Ovary (tissue), 3 donors: ENCODE measurements at regions not wholly inside any gene's neighbourhood (a gene's known extent, or its start where the extent isn't known, plus 50 kb on each side); places are given as distances from the start of the nearest gene placed in this dataset.

Experiments
- EP300 ChIP-seq: sonication (generic); formaldehyde crosslinking; IDR thresholded peaks from one replicate; pipeline ENCODE4 v1.6.1; 2017; ENCODE audit warnings: antibody characterized with exemption
- POLR2A ChIP-seq: fragments of 450-650 bp; IDR thresholded peaks from one replicate; pipeline ENCODE4 v1.6.1; 2017; ENCODE audit warnings: antibody characterized with exemption, mild to moderate bottlenecking, moderate library complexity
- TF ChIP-seq, protein P1 (sequence below), 3 donors: fragments of 450-650 bp in 2 of 3; fragments of 200-600 bp in 1 of 3; IDR thresholded peaks; one replicate each; pipeline versions ENCODE4 v1.5.1 to v1.8.0; 2016 to 2022; ENCODE audit warnings: antibody characterized with exemption in 3 of 3, mild to moderate bottlenecking in 1 of 3
- donor health status: DM: no; HTN: no; CAD: no.

- TF ChIP-seq, protein P1, sequence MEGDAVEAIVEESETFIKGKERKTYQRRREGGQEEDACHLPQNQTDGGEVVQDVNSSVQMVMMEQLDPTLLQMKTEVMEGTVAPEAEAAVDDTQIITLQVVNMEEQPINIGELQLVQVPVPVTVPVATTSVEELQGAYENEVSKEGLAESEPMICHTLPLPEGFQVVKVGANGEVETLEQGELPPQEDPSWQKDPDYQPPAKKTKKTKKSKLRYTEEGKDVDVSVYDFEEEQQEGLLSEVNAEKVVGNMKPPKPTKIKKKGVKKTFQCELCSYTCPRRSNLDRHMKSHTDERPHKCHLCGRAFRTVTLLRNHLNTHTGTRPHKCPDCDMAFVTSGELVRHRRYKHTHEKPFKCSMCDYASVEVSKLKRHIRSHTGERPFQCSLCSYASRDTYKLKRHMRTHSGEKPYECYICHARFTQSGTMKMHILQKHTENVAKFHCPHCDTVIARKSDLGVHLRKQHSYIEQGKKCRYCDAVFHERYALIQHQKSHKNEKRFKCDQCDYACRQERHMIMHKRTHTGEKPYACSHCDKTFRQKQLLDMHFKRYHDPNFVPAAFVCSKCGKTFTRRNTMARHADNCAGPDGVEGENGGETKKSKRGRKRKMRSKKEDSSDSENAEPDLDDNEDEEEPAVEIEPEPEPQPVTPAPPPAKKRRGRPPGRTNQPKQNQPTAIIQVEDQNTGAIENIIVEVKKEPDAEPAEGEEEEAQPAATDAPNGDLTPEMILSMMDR (IDR thresholded peaks at IDR 0.05) = no peak
- TF ChIP-seq EP300 (no peak), POLR2A (no peak)
These were observed 309.3 kb upstream of the KCND2 start for GRCh38 chr7:119963654-119964053.
